AG09319 (cell line): ENCODE measurements at regions not wholly inside any gene's neighbourhood (a gene's known extent, or its start where the extent isn't known, plus 50 kb on each side); places are given as distances from the start of the nearest gene placed in this dataset.

Source experiments
- DNase-seq: peaks from one replicate; pipeline ENCODE4 v3.0.0-alpha.2; 2010; ENCODE audit warnings: low read depth; ENCODE audit errors: extremely low read depth
- CTCF ChIP-seq: IDR thresholded peaks from 2 replicates; pipeline ENCODE4 v1.5.1; 2011; ENCODE audit warnings: low read depth, mild to moderate bottlenecking, inconsistent platforms, low read length, moderate library complexity

- no peak for DNase-seq
- TF ChIP-seq CTCF, result no peak
Observed at GRCh38 chr12:87182696-87183233, 846.4 kb downstream of the C12orf50 start.

- no peak for TF ChIP-seq CTCF
- no peak for DNase-seq
Observed at GRCh38 chr12:87171356-87171755, 857.8 kb downstream of the C12orf50 start.

GRCh38 chr12:87169010-87169409 is 860.2 kb downstream of the C12orf50 start:
- DNase-seq, result no peak
- no peak for TF ChIP-seq CTCF

- DNase-seq, result no peak
- TF ChIP-seq CTCF, result no peak
Observed at GRCh38 chr12:87165733-87166375, 863.3 kb downstream of the C12orf50 start.

- TF ChIP-seq CTCF, result no peak
- no peak for DNase-seq
Observed at GRCh38 chr12:87163122-87163521, 866.1 kb downstream of the C12orf50 start.

- no peak for TF ChIP-seq CTCF
- no peak for DNase-seq
Observed at GRCh38 chr12:87160848-87161601, 868.2 kb downstream of the C12orf50 start.

- peak; percentile 69 for DNase-seq
- no peak for TF ChIP-seq CTCF
Observed at GRCh38 chr12:87157791-87158190, 871.4 kb downstream of the C12orf50 start.
